Activated CD4-positive, alpha-beta T cell treated with anti-CD3 and anti-CD28 coated beads for 4 hours (primary cell): ENCODE measurements at regions not wholly inside any gene's neighbourhood (a gene's known extent, or its start where the extent isn't known, plus 50 kb on each side); places are given as distances from the start of the nearest gene placed in this dataset.
"Not testable (repeated sequence)": the region's sequence is repeated elsewhere in the genome, so short reads cannot be mapped to it uniquely, and the experiment has no call there.

Source experiments
- DNase-seq, 2 donors: peaks; one replicate each; pipeline ENCODE4 v3.0.0-alpha.2; 2020

GRCh38 chr10:78664929-78665553, 403.7 kb upstream of the ZMIZ1 start:
- no peak for DNase-seq

GRCh38 chr10:78672918-78673317, 395.8 kb upstream of the ZMIZ1 start:
- DNase-seq = no peak

- not testable (repeated sequence) for DNase-seq
These were observed 387.6 kb upstream of the ZMIZ1 start for GRCh38 chr10:78681141-78681540.

- DNase-seq = not testable (repeated sequence)
These were observed 386.8 kb upstream of the ZMIZ1 start for GRCh38 chr10:78681986-78682385.

- no peak for DNase-seq
These were observed 383.8 kb upstream of the ZMIZ1 start for GRCh38 chr10:78684947-78685346.

- no peak for DNase-seq
These were observed 383.2 kb upstream of the ZMIZ1 start for GRCh38 chr10:78685466-78686103.

GRCh38 chr10:78686444-78687060, 382.2 kb upstream of the ZMIZ1 start:
- no peak for DNase-seq

- DNase-seq = no peak
These were observed 381.1 kb upstream of the ZMIZ1 start for GRCh38 chr10:78687626-78688025.

- DNase-seq = no peak
These were observed 380.4 kb upstream of the ZMIZ1 start for GRCh38 chr10:78688230-78688900.

- no peak for DNase-seq
These were observed 379.7 kb upstream of the ZMIZ1 start for GRCh38 chr10:78688901-78689583.

GRCh38 chr10:78689584-78689935, 379.2 kb upstream of the ZMIZ1 start:
- no peak for DNase-seq

- no peak for DNase-seq
These were observed 378.2 kb upstream of the ZMIZ1 start for GRCh38 chr10:78690354-78691111.

GRCh38 chr10:78691301-78692030, 377.3 kb upstream of the ZMIZ1 start:
- DNase-seq = no peak

GRCh38 chr10:78692071-78692470, 376.7 kb upstream of the ZMIZ1 start:
- DNase-seq = no peak

- no peak for DNase-seq
These were observed 372.9 kb upstream of the ZMIZ1 start for GRCh38 chr10:78695846-78696245.

- DNase-seq = no peak
These were observed 371.9 kb upstream of the ZMIZ1 start for GRCh38 chr10:78696791-78697395.

GRCh38 chr10:78699971-78700370, 368.8 kb upstream of the ZMIZ1 start:
- no peak for DNase-seq

- DNase-seq = no peak
These were observed 368.4 kb upstream of the ZMIZ1 start for GRCh38 chr10:78700413-78700812.

- DNase-seq = no peak
These were observed 367.8 kb upstream of the ZMIZ1 start for GRCh38 chr10:78700816-78701520.

- DNase-seq = no peak
These were observed 366.6 kb upstream of the ZMIZ1 start for GRCh38 chr10:78702186-78702585.

- no peak for DNase-seq
These were observed 365.9 kb upstream of the ZMIZ1 start for GRCh38 chr10:78702876-78703275.
